KBM-7 (cell line): ENCODE measurements at regions not wholly inside any gene's neighbourhood (a gene's known extent, or its start where the extent isn't known, plus 50 kb on each side); places are given as distances from the start of the nearest gene placed in this dataset.

Experiments used
- DNase-seq: peaks from one replicate; pipeline ENCODE4 v3.0.0-alpha.2; 2015
- in situ Hi-C: fragments of 300-500 bp; cut with MboI; formaldehyde crosslinking; loops from 2 replicates; pipeline ENCODE4 v1.14.3; 2020; ENCODE audit warnings: low sequenced_read_pairs, low pct_unique_long_range_greater_than_20kb, mixed read lengths

GRCh38 chr2:180523621-180524340 is 456.6 kb upstream of the UBE2E3 start:
- DNase-seq = no peak
- in situ Hi-C loops = no loop called here

GRCh38 chr2:180520921-180521581 is 459.4 kb upstream of the UBE2E3 start:
- in situ Hi-C loops = no loop called here
- no peak for DNase-seq

- peak; percentile 18 for DNase-seq
- in situ Hi-C loops = no loop called here
Observed at GRCh38 chr2:180520206-180520605, 460.2 kb upstream of the UBE2E3 start.

GRCh38 chr2:180519276-180519675 is 461.1 kb upstream of the UBE2E3 start:
- DNase-seq = no peak
- in situ Hi-C loops = no loop called here

GRCh38 chr2:180516232-180516631 is 464.2 kb upstream of the UBE2E3 start:
- in situ Hi-C loops = no loop called here
- no peak for DNase-seq

GRCh38 chr2:180513389-180513788 is 467.0 kb upstream of the UBE2E3 start:
- in situ Hi-C loops = no loop called here
- no peak for DNase-seq

GRCh38 chr2:180508458-180508857 is 471.9 kb upstream of the UBE2E3 start:
- DNase-seq = no peak
- in situ Hi-C loops = no loop called here

GRCh38 chr2:180507028-180507427 is 473.4 kb upstream of the UBE2E3 start:
- DNase-seq = no peak
- in situ Hi-C loops = no loop called here

GRCh38 chr2:180505203-180505602 is 475.2 kb upstream of the UBE2E3 start:
- in situ Hi-C loops = no loop called here
- no peak for DNase-seq

- in situ Hi-C loops = no loop called here
- no peak for DNase-seq
Observed at GRCh38 chr2:180497621-180498152, 482.7 kb upstream of the UBE2E3 start.

- in situ Hi-C loops = no loop called here
- DNase-seq = no peak
Observed at GRCh38 chr2:180495606-180496005, 484.8 kb upstream of the UBE2E3 start.

- in situ Hi-C loops = no loop called here
- no peak for DNase-seq
Observed at GRCh38 chr2:180494286-180494685, 486.1 kb upstream of the UBE2E3 start.

GRCh38 chr2:180482696-180483095 is 475.6 kb upstream of the CWC22 start:
- no peak for DNase-seq
- in situ Hi-C loops = no loop called here

- in situ Hi-C loops = no loop called here
- no peak for DNase-seq
Observed at GRCh38 chr2:180481998-180482397, 474.9 kb upstream of the CWC22 start.

- in situ Hi-C loops = no loop called here
- DNase-seq = no peak
Observed at GRCh38 chr2:180478883-180479282, 471.8 kb upstream of the CWC22 start.

- DNase-seq = no peak
- in situ Hi-C loops = no loop called here
Observed at GRCh38 chr2:180474716-180475115, 467.6 kb upstream of the CWC22 start.

GRCh38 chr2:180473456-180473855 is 466.4 kb upstream of the CWC22 start:
- in situ Hi-C loops = no loop called here
- DNase-seq = no peak

- in situ Hi-C loops = no loop called here
- no peak for DNase-seq
Observed at GRCh38 chr2:180472133-180472532, 465.0 kb upstream of the CWC22 start.

- no peak for DNase-seq
- in situ Hi-C loops = no loop called here
Observed at GRCh38 chr2:180463608-180464007, 456.5 kb upstream of the CWC22 start.

GRCh38 chr2:180461761-180462160 is 454.7 kb upstream of the CWC22 start:
- in situ Hi-C loops = no loop called here
- DNase-seq = no peak

GRCh38 chr2:180456801-180457200 is 449.7 kb upstream of the CWC22 start:
- in situ Hi-C loops = no loop called here
- no peak for DNase-seq
